Ascending aorta (tissue), 2 donors: ENCODE measurements at regions not wholly inside any gene's neighbourhood (a gene's known extent, or its start where the extent isn't known, plus 50 kb on each side); places are given as distances from the start of the nearest gene placed in this dataset.

Experiments
- DNase-seq, 2 donors: peaks; one replicate each; pipeline ENCODE4 v3.0.0-alpha.2; 2019; ENCODE audit warnings: low spot score in 2 of 2
- H3K27ac ChIP-seq, 2 donors: fragments of 200-600 bp; sonication (generic); one replicate each; pipeline ENCODE4 v1.5.1; 2016 to 2017; ENCODE audit warnings: mild to moderate bottlenecking in 1 of 2
- H3K27me3 ChIP-seq: fragments of 200-600 bp; sonication (generic); one replicate; pipeline ENCODE4 v1.5.1; 2017
- H3K36me3 ChIP-seq, 2 donors: fragments of 200-600 bp; sonication (generic); one replicate each; pipeline ENCODE4 v1.5.1; 2016
- H3K4me1 ChIP-seq, 2 donors: fragments of 200-600 bp; sonication (generic); one replicate each; pipeline ENCODE4 v1.5.1; 2016 to 2017; ENCODE audit warnings: mild to moderate bottlenecking in 1 of 2
- H3K4me3 ChIP-seq, 2 donors: fragments of 200-600 bp; sonication (generic); one replicate each; pipeline ENCODE4 v1.5.1; 2016 to 2017; ENCODE audit warnings: mild to moderate bottlenecking in 1 of 2
- H3K9me3 ChIP-seq, 2 donors: fragments of 200-600 bp; sonication (generic); one replicate each; pipeline ENCODE4 v1.5.1; 2016
- intact Hi-C: fragments of 100-400 bp; cut with DNase I; formaldehyde crosslinking; loops from one replicate; pipeline ENCODE4 v1.15.1; 2023
- TF ChIP-seq, protein P1 (sequence below), 3 experiments: fragments of 200-600 bp in 2 of 3; fragments of 450-650 bp in 1 of 3; sonication (generic) in 2 of 3; IDR thresholded peaks; one replicate each; pipeline ENCODE4 v1.5.1; 2016 to 2019; ENCODE audit warnings: antibody characterized with exemption in 3 of 3, mild to moderate bottlenecking in 1 of 3, moderate library complexity in 1 of 3

DNA sequence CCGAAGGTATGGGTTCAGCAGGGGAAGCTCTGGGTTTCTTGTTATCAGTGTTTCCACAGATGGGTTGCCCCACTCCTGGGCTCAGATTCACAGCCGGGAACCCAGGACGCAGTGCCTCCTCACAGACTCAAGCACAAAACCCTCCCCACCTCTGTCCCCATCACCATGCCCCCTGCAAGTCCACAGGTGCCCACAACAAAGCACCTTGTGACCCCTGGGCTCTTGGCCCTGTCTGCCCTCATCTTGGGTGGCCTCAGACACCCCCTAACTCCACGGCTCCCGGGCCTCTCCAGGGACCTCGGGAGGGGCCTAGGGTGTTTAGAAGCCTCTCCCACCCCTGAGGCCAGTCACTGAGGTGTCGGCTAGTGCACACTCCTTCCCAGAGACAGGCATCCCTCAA lies 231.7 kb downstream of the TUBA3C start:
- no peaks in the 10 kb centered on the region for H3K9me3 ChIP-seq
- no peak overlapping the region for H3K27ac ChIP-seq
- no peaks in the 10 kb centered on the region for H3K36me3 ChIP-seq
- TF ChIP-seq, protein P1, sequence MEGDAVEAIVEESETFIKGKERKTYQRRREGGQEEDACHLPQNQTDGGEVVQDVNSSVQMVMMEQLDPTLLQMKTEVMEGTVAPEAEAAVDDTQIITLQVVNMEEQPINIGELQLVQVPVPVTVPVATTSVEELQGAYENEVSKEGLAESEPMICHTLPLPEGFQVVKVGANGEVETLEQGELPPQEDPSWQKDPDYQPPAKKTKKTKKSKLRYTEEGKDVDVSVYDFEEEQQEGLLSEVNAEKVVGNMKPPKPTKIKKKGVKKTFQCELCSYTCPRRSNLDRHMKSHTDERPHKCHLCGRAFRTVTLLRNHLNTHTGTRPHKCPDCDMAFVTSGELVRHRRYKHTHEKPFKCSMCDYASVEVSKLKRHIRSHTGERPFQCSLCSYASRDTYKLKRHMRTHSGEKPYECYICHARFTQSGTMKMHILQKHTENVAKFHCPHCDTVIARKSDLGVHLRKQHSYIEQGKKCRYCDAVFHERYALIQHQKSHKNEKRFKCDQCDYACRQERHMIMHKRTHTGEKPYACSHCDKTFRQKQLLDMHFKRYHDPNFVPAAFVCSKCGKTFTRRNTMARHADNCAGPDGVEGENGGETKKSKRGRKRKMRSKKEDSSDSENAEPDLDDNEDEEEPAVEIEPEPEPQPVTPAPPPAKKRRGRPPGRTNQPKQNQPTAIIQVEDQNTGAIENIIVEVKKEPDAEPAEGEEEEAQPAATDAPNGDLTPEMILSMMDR (IDR thresholded peaks at IDR 0.05), result no peak
- DNase-seq, result no peak
- intact Hi-C loops, result no loop called here
- no peak overlapping the region for H3K4me3 ChIP-seq
- no peaks in the 10 kb centered on the region for H3K4me1 ChIP-seq
- H3K27me3 ChIP-seq, result no peaks in the 10 kb centered on the region

- no peak for DNase-seq
- H3K4me1 ChIP-seq, result no peaks in the 10 kb centered on the region
- no peak overlapping the region for H3K4me3 ChIP-seq
- no peaks in the 10 kb centered on the region for H3K27me3 ChIP-seq
- intact Hi-C loops, result no loop called here
- H3K27ac ChIP-seq, result no peak overlapping the region
- no peaks in the 10 kb centered on the region for H3K9me3 ChIP-seq
- TF ChIP-seq, protein P1 (IDR thresholded peaks at IDR 0.05), result no peak
- no peaks in the 10 kb centered on the region for H3K36me3 ChIP-seq
Measured at GRCh38 chr13:18949489-18949761, 232.2 kb downstream of the TUBA3C start.

DNA sequence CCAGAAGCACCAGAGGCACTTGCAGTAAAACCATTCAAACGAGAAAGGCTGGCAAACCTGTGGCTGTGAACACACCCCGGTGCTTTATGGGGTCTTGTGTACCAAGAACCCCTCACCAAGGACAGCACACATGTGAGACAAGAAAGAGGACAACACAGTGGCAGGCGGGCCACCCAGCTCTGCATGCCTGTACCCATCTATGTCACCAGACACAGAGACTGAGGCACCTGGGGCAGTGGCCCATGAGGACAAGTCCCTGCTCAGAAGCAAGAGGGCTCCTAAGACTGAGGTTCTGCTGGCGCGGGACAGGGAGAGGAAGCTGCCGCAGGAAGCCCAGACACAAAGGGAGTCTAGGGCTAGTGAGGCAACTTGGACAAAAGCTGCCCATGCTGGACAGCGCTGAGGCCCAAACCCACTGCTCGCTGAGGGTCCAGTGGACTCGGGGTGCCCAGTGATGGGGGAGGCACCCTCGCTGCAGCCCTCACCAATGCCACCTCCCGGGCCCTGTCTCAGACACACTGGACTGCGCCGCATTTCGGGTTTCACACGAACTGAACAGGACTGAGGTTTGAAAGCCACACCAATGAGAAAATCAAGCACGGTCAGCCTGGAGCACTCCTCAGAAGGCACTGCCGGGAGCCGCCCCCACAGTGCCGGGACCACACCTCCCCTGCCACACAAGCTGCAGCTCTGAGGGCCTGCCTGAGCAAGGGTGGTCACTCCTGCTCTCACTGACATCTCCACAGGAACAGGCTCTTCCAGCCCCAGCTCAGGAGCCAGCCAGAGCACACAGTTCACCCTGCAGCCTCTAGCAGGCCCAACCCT lies 232.7 kb downstream of the TUBA3C start:
- H3K9me3 ChIP-seq, result no peaks in the 10 kb centered on the region
- no peak overlapping the region for H3K27ac ChIP-seq
- TF ChIP-seq, protein P1 (IDR thresholded peaks at IDR 0.05), result no peak
- intact Hi-C loops, result no loop called here
- no peaks in the 10 kb centered on the region for H3K36me3 ChIP-seq
- H3K27me3 ChIP-seq, result no peaks in the 10 kb centered on the region
- H3K4me1 ChIP-seq, result no peaks in the 10 kb centered on the region
- H3K4me3 ChIP-seq, result no peak overlapping the region
- DNase-seq, result no peak

DNA sequence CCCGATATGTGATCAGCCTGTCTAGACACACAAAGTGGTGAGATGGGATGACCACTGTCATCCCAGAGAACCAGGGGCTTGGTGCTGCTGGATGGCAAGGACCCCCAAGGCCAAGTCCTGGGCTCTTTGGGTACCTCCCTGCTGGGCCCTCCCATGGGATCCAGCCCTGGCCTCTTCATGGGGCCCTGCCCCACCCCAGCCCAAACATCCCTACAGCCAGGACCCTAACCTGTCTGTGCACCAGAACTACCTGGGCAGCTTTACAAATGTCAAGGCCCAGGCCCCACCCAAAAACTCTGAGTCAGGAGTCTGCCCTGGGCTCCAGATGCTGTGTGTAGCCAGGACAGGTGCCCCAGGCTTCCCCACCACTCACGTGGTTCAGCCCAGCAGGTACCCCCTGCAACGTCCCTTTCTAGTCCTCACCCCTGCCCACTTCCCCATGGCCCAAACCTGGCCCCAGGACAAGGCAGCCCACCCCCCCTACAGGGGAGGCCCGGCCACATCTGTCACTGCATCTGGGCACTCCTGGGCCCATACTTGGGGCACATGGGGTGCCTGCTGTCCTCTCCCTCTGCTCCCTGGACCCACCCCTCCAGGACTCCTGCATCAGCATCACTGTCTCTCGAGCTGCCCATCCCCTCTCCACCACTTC lies 233.5 kb downstream of the TUBA3C start:
- no peak for DNase-seq

DNA sequence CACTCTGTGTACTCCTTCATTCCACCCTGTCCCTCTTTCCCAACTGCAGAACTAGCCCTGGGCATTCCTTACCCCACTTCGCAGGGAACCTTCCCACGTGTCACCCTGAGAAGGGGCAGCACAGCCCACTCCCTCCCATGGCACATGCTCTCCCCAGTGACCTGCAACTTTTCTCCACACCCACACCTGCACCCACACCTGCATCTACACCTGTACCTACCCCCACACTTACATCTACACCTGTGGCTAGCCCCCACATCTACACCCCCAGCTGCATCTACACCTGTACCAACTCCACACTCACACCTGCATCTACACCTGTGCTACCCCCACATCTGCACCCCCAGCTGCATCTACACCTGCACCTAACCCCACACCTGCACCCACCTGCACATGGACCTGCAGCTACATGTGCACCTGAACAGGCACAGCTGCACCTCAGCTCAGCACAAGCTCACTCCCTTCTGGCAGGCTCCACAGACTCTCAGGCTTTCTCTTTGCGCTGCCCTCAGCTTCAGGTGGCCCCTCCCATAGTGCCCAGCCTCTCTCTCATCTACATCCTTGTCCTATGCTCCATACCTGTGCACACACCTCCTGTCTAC lies 234.1 kb downstream of the TUBA3C start:
- no peak for DNase-seq
- TF ChIP-seq, protein P1 (IDR thresholded peaks at IDR 0.05), result no peak
- Histone ChIP-seq H3K27me3 (no peaks in the 10 kb centered on the region), H3K4me3 (no peak overlapping the region), H3K9me3 (no peaks in the 10 kb centered on the region), H3K4me1 (no peaks in the 10 kb centered on the region), H3K27ac (no peak overlapping the region), H3K36me3 (no peaks in the 10 kb centered on the region)
- intact Hi-C loops, result no loop called here

More for the DNA sequence above, 233.5 kb downstream of the TUBA3C start:
- Histone ChIP-seq H3K27me3 (no peaks in the 10 kb centered on the region), H3K4me3 (no peak overlapping the region), H3K27ac (no peak overlapping the region), H3K4me1 (no peaks in the 10 kb centered on the region), H3K9me3 (no peaks in the 10 kb centered on the region), H3K36me3 (no peaks in the 10 kb centered on the region)
- intact Hi-C loops, result no loop called here
- TF ChIP-seq, protein P1 (IDR thresholded peaks at IDR 0.05), result no peak
